ENCODE measurements at regions not wholly inside any gene's neighbourhood (a gene's known extent, or its start where the extent isn't known, plus 50 kb on each side); places are given as distances from the start of the nearest gene placed in this dataset.
"Not testable (repeated sequence)": the region's sequence is repeated elsewhere in the genome, so short reads cannot be mapped to it uniquely, and the experiment has no call there.

GRCh38 chr4:170854097-170854496, 764.3 kb upstream of the AADAT start:
- in situ Hi-C loops (cut with HindIII; ENCODE audit: low pct_unique_long_range_greater_than_20kb, low sequenced_read_pairs) = no loop called here
- DNase-seq (ENCODE audit: low read depth, low spot score) = no peak

DNA sequence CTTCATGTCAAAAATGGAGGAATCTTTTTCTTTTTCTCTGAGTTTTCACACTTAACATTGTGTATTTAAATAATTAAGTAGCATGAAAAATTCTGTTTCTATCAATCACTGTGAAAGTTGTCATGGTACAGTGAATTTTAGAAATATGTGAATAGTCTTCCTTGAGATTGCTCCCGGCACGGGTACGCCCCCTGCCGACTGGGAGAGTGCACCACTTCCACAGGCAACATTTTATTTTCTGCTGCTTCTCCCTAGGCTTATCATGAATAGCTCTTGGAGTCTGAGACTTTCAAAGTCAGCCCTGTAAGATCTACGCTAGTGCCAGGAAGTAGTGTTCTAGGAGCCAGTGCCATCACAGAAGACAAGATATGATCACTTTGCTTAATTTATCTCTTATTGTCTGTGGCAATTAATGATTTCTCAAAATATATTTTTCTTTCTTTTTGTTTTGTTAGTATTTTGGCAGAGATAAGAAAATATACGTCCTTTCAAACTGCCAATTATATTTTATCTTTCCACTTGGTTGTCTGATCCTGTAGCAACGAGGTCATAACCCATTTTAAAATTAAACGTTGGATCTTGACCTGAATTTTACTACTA, 763.8 kb upstream of the AADAT start:
- in situ Hi-C loops (cut with HindIII; ENCODE audit: low pct_unique_long_range_greater_than_20kb, low sequenced_read_pairs) = no loop called here
- peak; percentile 78 for DNase-seq (ENCODE audit: low read depth, low spot score)

DNA sequence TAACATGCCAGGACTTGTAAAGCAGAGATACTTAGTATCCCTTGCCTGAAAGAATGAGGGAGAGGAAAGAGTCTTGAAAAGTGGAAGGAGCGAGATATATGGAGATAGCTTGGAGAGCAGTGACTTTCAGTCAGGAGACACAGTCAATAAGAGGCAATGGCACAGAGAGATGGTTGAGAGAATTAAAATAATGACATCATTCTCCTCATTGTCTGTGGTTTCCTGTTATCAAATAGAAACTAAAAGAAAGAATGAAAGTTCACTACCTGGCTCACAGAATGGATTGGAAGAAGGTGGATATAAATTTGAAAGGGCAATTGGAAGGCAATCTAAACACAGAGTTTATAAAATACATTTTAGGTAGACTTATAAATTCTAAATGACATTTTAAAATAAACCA, 760.2 kb upstream of the AADAT start:
- in situ Hi-C loops (cut with HindIII; ENCODE audit: low pct_unique_long_range_greater_than_20kb, low sequenced_read_pairs) = no loop called here
- no peak for DNase-seq (ENCODE audit: low read depth, low spot score)

- in situ Hi-C loops (cut with HindIII; ENCODE audit: low pct_unique_long_range_greater_than_20kb, low sequenced_read_pairs) = no loop called here
- no peak for DNase-seq (ENCODE audit: low read depth, low spot score)
Observed at GRCh38 chr4:170827562-170828274, 738.0 kb upstream of the AADAT start.

DNA sequence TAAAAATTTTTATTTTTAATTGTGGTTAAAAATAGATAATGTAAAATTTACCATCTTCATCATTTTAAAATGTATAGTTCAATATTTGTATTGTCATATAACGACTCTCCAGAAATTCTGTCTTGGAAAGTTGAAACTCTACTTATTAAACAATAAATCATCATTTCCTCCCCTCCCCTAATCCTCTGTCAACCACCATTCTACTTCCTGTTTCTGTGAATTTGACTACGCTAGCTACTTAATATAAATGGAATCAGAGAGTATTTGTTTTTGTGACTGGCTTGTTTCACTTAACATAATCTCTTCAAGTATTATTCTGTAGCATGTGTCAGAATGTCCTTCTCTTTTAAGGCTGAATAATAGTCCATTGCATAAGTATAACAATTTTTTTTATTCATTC, 729.0 kb upstream of the AADAT start:
- in situ Hi-C loops (cut with HindIII; ENCODE audit: low pct_unique_long_range_greater_than_20kb, low sequenced_read_pairs) = no loop called here
- DNase-seq (ENCODE audit: low read depth, low spot score) = no peak

DNA sequence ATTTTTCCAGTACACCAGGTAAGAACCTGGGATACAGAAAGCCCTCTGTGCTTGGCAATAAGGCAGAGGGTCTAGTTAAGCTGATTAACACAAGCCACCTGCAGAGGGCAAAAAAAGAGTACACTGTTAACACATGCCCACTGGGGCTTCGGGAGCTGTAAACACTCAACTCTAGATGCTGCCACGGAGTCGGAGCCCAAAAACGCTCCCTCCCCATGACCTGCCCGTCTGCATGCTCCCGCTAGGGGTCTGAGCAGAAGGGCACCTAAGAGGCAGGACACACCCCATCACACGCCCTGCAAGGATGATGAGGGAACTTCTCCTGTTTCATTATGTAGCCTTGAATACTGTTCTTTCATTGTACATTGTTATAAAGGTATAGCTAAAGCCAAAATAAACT, 715.6 kb upstream of the AADAT start:
- DNase-seq (ENCODE audit: low read depth, low spot score) = peak; percentile 37
- in situ Hi-C loops (cut with HindIII; ENCODE audit: low pct_unique_long_range_greater_than_20kb, low sequenced_read_pairs) = no loop called here

DNA sequence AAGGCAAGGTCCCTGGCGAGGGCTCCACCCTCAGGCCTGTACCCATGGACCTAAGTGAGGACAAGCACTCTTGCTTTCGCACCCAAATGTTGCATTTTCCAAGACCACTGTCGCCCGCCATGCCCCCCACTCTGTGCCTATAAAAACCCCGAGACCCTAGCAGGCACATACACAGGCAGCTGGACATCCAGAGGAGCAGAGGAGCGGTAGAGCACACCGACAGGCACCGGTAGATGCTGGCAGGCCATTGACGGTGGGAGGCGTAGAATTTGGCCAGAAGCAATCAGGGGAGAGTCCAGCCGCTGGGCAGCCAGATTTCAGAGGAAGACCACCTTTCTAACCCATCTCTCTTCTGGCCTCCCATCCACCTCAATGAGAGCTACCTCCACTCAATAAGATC, 715.2 kb upstream of the AADAT start:
- DNase-seq (ENCODE audit: low read depth, low spot score) = no peak
- in situ Hi-C loops (cut with HindIII; ENCODE audit: low pct_unique_long_range_greater_than_20kb, low sequenced_read_pairs) = no loop called here

- in situ Hi-C loops (cut with HindIII; ENCODE audit: low pct_unique_long_range_greater_than_20kb, low sequenced_read_pairs) = no loop called here
- DNase-seq (ENCODE audit: low read depth, low spot score) = no peak
Observed at GRCh38 chr4:170803492-170803891, 713.7 kb upstream of the AADAT start.

- DNase-seq (ENCODE audit: low read depth, low spot score) = no peak
- in situ Hi-C loops (cut with HindIII; ENCODE audit: low pct_unique_long_range_greater_than_20kb, low sequenced_read_pairs) = no loop called here
Observed at GRCh38 chr4:170801771-170802170, 712.0 kb upstream of the AADAT start.

GRCh38 chr4:170794525-170794924, 704.8 kb upstream of the AADAT start:
- in situ Hi-C loops (cut with HindIII; ENCODE audit: low pct_unique_long_range_greater_than_20kb, low sequenced_read_pairs) = no loop called here
- no peak for DNase-seq (ENCODE audit: low read depth, low spot score)

DNA sequence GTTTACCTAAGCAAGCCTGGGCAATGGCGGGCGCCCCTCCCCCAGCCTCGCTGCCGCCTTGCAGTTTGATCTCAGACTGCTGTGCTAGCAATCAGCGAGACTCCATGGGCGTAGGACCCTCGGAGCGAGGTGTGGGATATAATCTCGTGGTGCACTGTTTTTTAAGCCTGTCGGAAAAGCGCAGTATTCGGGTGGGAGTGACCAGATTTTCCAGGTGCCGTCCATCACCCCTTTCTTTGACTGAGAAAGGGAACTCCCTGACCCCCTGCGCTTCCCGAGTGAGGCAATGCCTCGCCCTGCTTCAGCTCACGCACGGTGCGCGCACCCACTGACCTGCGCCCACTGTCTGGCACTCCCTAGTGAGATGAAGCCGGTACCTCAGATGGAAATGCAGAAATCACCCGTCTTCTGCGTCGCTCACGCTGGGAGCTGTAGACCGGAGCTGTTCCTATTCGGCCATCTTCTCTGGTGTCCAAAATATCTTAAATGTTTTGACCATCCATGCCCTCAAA, 698.8 kb upstream of the AADAT start:
- DNase-seq (ENCODE audit: low read depth, low spot score); in situ Hi-C loops (cut with HindIII; ENCODE audit: low pct_unique_long_range_greater_than_20kb, low sequenced_read_pairs): not testable (repeated sequence)

DNA sequence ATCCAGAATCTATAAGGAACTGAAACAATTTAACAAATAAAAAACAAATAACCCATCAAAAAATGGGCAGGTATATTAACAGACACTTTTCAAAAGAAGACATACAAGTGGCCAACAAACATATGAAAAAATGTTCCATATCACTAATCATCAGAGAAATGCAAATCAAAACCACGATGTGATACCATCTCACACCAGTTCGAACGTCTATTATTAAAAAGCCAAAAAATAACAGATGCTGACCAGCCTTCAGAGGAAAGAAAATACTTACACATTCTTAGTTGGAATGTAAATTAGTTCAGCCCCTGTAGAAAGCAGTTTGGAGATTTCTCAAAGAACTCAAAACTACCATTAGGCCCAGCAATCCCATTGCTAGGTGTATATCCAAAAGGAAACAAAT, 687.9 kb upstream of the AADAT start:
- DNase-seq (ENCODE audit: low read depth, low spot score) = no peak
- in situ Hi-C loops (cut with HindIII; ENCODE audit: low pct_unique_long_range_greater_than_20kb, low sequenced_read_pairs) = no loop called here

- in situ Hi-C loops (cut with HindIII; ENCODE audit: low pct_unique_long_range_greater_than_20kb, low sequenced_read_pairs) = no loop called here
- DNase-seq (ENCODE audit: low read depth, low spot score) = no peak
Observed at GRCh38 chr4:170776983-170777382, 687.2 kb upstream of the AADAT start.

GRCh38 chr4:170775851-170776250, 686.1 kb upstream of the AADAT start:
- DNase-seq (ENCODE audit: low read depth, low spot score) = no peak
- in situ Hi-C loops (cut with HindIII; ENCODE audit: low pct_unique_long_range_greater_than_20kb, low sequenced_read_pairs) = no loop called here

GRCh38 chr4:170773709-170774273, 684.0 kb upstream of the AADAT start:
- no peak for DNase-seq (ENCODE audit: low read depth, low spot score)
- in situ Hi-C loops (cut with HindIII; ENCODE audit: low pct_unique_long_range_greater_than_20kb, low sequenced_read_pairs) = no loop called here

GRCh38 chr4:170772429-170772828, 682.7 kb upstream of the AADAT start:
- no peak for DNase-seq (ENCODE audit: low read depth, low spot score)
- in situ Hi-C loops (cut with HindIII; ENCODE audit: low pct_unique_long_range_greater_than_20kb, low sequenced_read_pairs) = no loop called here

DNA sequence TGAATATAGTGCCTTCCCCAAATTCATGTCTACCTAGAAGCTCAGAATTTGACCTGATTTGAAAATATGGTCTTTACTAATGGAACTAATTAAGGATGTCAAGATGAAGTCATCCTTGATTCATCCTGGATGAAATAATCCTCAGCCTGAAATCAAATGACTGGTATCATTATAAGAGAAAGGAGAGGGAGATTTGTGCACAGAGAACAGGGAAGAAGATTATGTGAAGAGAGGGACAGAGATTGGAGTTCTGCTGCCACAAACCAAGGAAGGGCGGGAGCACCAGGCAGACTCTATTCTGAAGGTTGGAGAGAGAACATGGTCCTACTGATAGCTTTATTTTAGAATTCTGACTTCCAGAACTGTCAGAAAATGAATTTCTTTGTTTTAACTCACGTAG, 680.9 kb upstream of the AADAT start:
- in situ Hi-C loops (cut with HindIII; ENCODE audit: low pct_unique_long_range_greater_than_20kb, low sequenced_read_pairs) = no loop called here
- DNase-seq (ENCODE audit: low read depth, low spot score) = peak; percentile 5

- no peak for DNase-seq (ENCODE audit: low read depth, low spot score)
- in situ Hi-C loops (cut with HindIII; ENCODE audit: low pct_unique_long_range_greater_than_20kb, low sequenced_read_pairs) = no loop called here
Observed at GRCh38 chr4:170769862-170770261, 680.1 kb upstream of the AADAT start.

- in situ Hi-C loops (cut with HindIII; ENCODE audit: low pct_unique_long_range_greater_than_20kb, low sequenced_read_pairs) = no loop called here
- DNase-seq (ENCODE audit: low read depth, low spot score) = no peak
Observed at GRCh38 chr4:170758988-170759387, 669.2 kb upstream of the AADAT start.

All from SK-MEL-5 (cell line).